Glutamatergic neuron (in vitro differentiated cells): ENCODE measurements at regions not wholly inside any gene's neighbourhood (a gene's known extent, or its start where the extent isn't known, plus 50 kb on each side); places are given as distances from the start of the nearest gene placed in this dataset.

Source experiments
- DNase-seq: peaks from one replicate; pipeline ENCODE4 v3.0.0; 2022
- H3K27ac Mint-ChIP-seq: one replicate; pipeline ENCODE4 v1.8.0; 2020; ENCODE audit warnings: mild to moderate bottlenecking, mixed read lengths, inconsistent platforms; ENCODE audit not compliant: unreplicated experiment
- H3K27me3 Mint-ChIP-seq: one replicate; pipeline ENCODE4 v1.8.0; 2020; ENCODE audit warnings: mild to moderate bottlenecking, moderate library complexity, mixed read lengths, inconsistent platforms; ENCODE audit not compliant: unreplicated experiment
- H3K36me3 Mint-ChIP-seq: one replicate; pipeline ENCODE4 v1.8.0; 2020; ENCODE audit warnings: mild to moderate bottlenecking, mixed read lengths, inconsistent platforms; ENCODE audit not compliant: unreplicated experiment
- H3K4me1 Mint-ChIP-seq: one replicate; pipeline ENCODE4 v1.8.0; 2020; ENCODE audit warnings: mild to moderate bottlenecking, low read depth, mixed read lengths, inconsistent platforms; ENCODE audit not compliant: unreplicated experiment
- H3K4me3 Mint-ChIP-seq: one replicate; pipeline ENCODE4 v1.8.0; 2020; ENCODE audit warnings: mild to moderate bottlenecking, mixed read lengths, inconsistent platforms; ENCODE audit not compliant: unreplicated experiment
- H3K9me3 Mint-ChIP-seq: one replicate; pipeline ENCODE4 v1.8.0; 2020; ENCODE audit warnings: mild to moderate bottlenecking, moderate library complexity, mixed read lengths, inconsistent platforms; ENCODE audit not compliant: unreplicated experiment
- CTCF ChIP-seq: fragments of 200-600 bp; sonication (generic); IDR thresholded peaks from one replicate; pipeline ENCODE4 v1.5.0; 2021; ENCODE audit not compliant: partially characterized antibody, unreplicated experiment

- TF ChIP-seq CTCF: no peak
- Mint-ChIP-seq H3K27ac (no peak overlapping the region), H3K4me3 (peak overlapping the region; percentile 85), H3K9me3 (peaks cover 5% of the 10 kb centered on the region), H3K4me1 (no peaks in the 10 kb centered on the region), H3K27me3 (peaks cover 15% of the 10 kb centered on the region), H3K36me3 (no peaks in the 10 kb centered on the region)
- peak; percentile 41 for DNase-seq
Measured at GRCh38 chr1:8217011-8217711, 100.8 kb upstream of the SLC45A1 start.

GRCh38 chr1:8216005-8216404 lies 101.9 kb upstream of the SLC45A1 start:
- no peak overlapping the region for H3K27ac Mint-ChIP-seq
- no peak for TF ChIP-seq CTCF

GRCh38 chr1:8214501-8215173 lies 103.3 kb upstream of the SLC45A1 start:
- Mint-ChIP-seq H3K4me3 (no peak overlapping the region), H3K27me3 (peaks cover 11% of the 10 kb centered on the region), H3K9me3 (peaks cover 3% of the 10 kb centered on the region), H3K4me1 (no peaks in the 10 kb centered on the region), H3K27ac (no peak overlapping the region), H3K36me3 (no peaks in the 10 kb centered on the region)
- no peak for TF ChIP-seq CTCF
- no peak for DNase-seq

More at GRCh38 chr1:8216005-8216404, 101.9 kb upstream of the SLC45A1 start:
- H3K27me3 Mint-ChIP-seq: peaks cover 13% of the 10 kb centered on the region
- H3K4me3 Mint-ChIP-seq: no peak overlapping the region
- H3K9me3 Mint-ChIP-seq: peaks cover 5% of the 10 kb centered on the region
- no peaks in the 10 kb centered on the region for H3K4me1 Mint-ChIP-seq
- H3K36me3 Mint-ChIP-seq: no peaks in the 10 kb centered on the region
- no peak for DNase-seq

- TF ChIP-seq CTCF: no peak
- Mint-ChIP-seq H3K9me3 (peaks cover 3% of the 10 kb centered on the region), H3K36me3 (no peaks in the 10 kb centered on the region), H3K4me1 (no peaks in the 10 kb centered on the region), H3K27me3 (peaks cover 11% of the 10 kb centered on the region), H3K4me3 (no peak overlapping the region), H3K27ac (no peak overlapping the region)
- DNase-seq: no peak
Measured at GRCh38 chr1:8213676-8214075, 104.2 kb upstream of the SLC45A1 start.

GRCh38 chr1:8213136-8213535 lies 104.8 kb upstream of the SLC45A1 start:
- no peak for TF ChIP-seq CTCF
- Mint-ChIP-seq H3K9me3 (peaks cover 3% of the 10 kb centered on the region), H3K4me1 (no peaks in the 10 kb centered on the region), H3K27me3 (peaks cover 11% of the 10 kb centered on the region), H3K4me3 (no peak overlapping the region), H3K27ac (no peak overlapping the region), H3K36me3 (no peaks in the 10 kb centered on the region)
- no peak for DNase-seq
